HUES64 (cell line): ENCODE measurements at regions not wholly inside any gene's neighbourhood (a gene's known extent, or its start where the extent isn't known, plus 50 kb on each side); places are given as distances from the start of the nearest gene placed in this dataset.

ENCODE experiments used
- H3K27ac ChIP-seq: 2 replicates; pipeline ENCODE4 v1.7.0; 2013; ENCODE audit warnings: low read depth, low read length, inconsistent platforms
- H3K27me3 ChIP-seq: 2 replicates; pipeline ENCODE4 v1.6.1; 2013; ENCODE audit warnings: mild to moderate bottlenecking, low read length; ENCODE audit not compliant: insufficient read depth
- H3K36me3 ChIP-seq: 2 replicates; pipeline ENCODE4 v1.6.1; 2013; ENCODE audit warnings: mild to moderate bottlenecking, low read length; ENCODE audit not compliant: insufficient read depth
- H3K4me1 ChIP-seq: 2 replicates; pipeline ENCODE4 v1.6.1; 2013; ENCODE audit warnings: mild to moderate bottlenecking, low read length, moderate library complexity; ENCODE audit not compliant: insufficient read depth
- H3K4me3 ChIP-seq: 2 replicates; pipeline ENCODE4 v1.5.1; 2013; ENCODE audit warnings: mild to moderate bottlenecking, low read length, moderate library complexity
- H3K9ac ChIP-seq: 2 replicates; pipeline ENCODE4 v1.6.1; 2013; ENCODE audit warnings: mild to moderate bottlenecking, low read depth, low read length
- H3K9me3 ChIP-seq: 2 replicates; pipeline ENCODE4 v1.6.1; 2013; ENCODE audit warnings: low read depth, low read length; ENCODE audit not compliant: insufficient read depth
- WGBS: fragments of 150-250, 120-280 bp; methylation state at CpG from one replicate; pipeline ENCODE4 v1.1.7; 2013; ENCODE audit warnings: missing lambda C conversion rate; 5-methylcytosine and 5-hydroxymethylcytosine counted together

GRCh38 chr15:29428925-29429573 lies 159.4 kb upstream of the NSMCE3 start:
- WGBS = 92% methylated on average over 7 of the region's 7 CpGs
- no peaks in the 10 kb centered on the region; the same call in 1 of the 2 replicates for H3K9me3 ChIP-seq
- no peaks in the 10 kb centered on the region for H3K36me3 ChIP-seq
- H3K9ac ChIP-seq = no peak overlapping the region
- H3K4me1 ChIP-seq = 0 out of 2 replicates have a peak, but pooled peaks cover 4% of the 10 kb centered on the region
- H3K27me3 ChIP-seq = no peaks in the 10 kb centered on the region
- no peak overlapping the region for H3K4me3 ChIP-seq
- H3K27ac ChIP-seq = no peak overlapping the region

GRCh38 chr15:29425864-29426263 lies 156.2 kb upstream of the NSMCE3 start:
- no peak overlapping the region for H3K9ac ChIP-seq
- H3K27ac ChIP-seq = no peak overlapping the region
- H3K4me3 ChIP-seq = no peak overlapping the region
- H3K9me3 ChIP-seq = no peaks in the 10 kb centered on the region; the same call in 1 of the 2 replicates
- H3K27me3 ChIP-seq = no peaks in the 10 kb centered on the region
- H3K36me3 ChIP-seq = no peaks in the 10 kb centered on the region
- no peaks in the 10 kb centered on the region; the same call in 1 of the 2 replicates for H3K4me1 ChIP-seq

GRCh38 chr15:29424118-29424517 lies 154.5 kb upstream of the NSMCE3 start:
- H3K4me1 ChIP-seq = peaks cover 16% of the 10 kb centered on the region; the same call in 1 of the 2 replicates
- no peak overlapping the region for H3K27ac ChIP-seq
- no peaks in the 10 kb centered on the region; the same call in 1 of the 2 replicates for H3K9me3 ChIP-seq
- no peak overlapping the region for H3K4me3 ChIP-seq
- H3K9ac ChIP-seq = no peak overlapping the region
- WGBS = 91% methylated on average over 4 of the region's 4 CpGs
- H3K36me3 ChIP-seq = no peaks in the 10 kb centered on the region
- no peaks in the 10 kb centered on the region for H3K27me3 ChIP-seq

GRCh38 chr15:29422606-29423005 lies 153.0 kb upstream of the NSMCE3 start:
- no peaks in the 10 kb centered on the region; the same call in 1 of the 2 replicates for H3K9me3 ChIP-seq
- H3K9ac ChIP-seq = no peak overlapping the region
- H3K4me3 ChIP-seq = no peak overlapping the region
- peaks cover 24% of the 10 kb centered on the region for H3K4me1 ChIP-seq
- H3K36me3 ChIP-seq = no peaks in the 10 kb centered on the region
- H3K27me3 ChIP-seq = no peaks in the 10 kb centered on the region
- no peak overlapping the region for H3K27ac ChIP-seq
- 100% methylated on average over 1 of the region's 2 CpGs for WGBS

GRCh38 chr15:29420188-29420587 lies 150.6 kb upstream of the NSMCE3 start:
- Histone ChIP-seq H3K27ac (no peak overlapping the region), H3K36me3 (no peaks in the 10 kb centered on the region), H3K4me1 (peaks cover 24% of the 10 kb centered on the region), H3K9me3 (no peaks in the 10 kb centered on the region; the same call in 1 of the 2 replicates), H3K4me3 (no peak overlapping the region), H3K9ac (no peak overlapping the region), H3K27me3 (no peaks in the 10 kb centered on the region)
- whole genome bisulfite sequencing = 49% methylated on average over 2 of the region's 2 CpGs

- WGBS = no CpG with 5 or more reads among the region's 1 CpG
- Histone ChIP-seq H3K9me3 (no peaks in the 10 kb centered on the region), H3K4me3 (no peak overlapping the region), H3K9ac (no peak overlapping the region), H3K27ac (no peak overlapping the region), H3K36me3 (no peaks in the 10 kb centered on the region), H3K4me1 (peaks cover 24% of the 10 kb centered on the region), H3K27me3 (no peaks in the 10 kb centered on the region)
These were observed 149.3 kb upstream of the NSMCE3 start for GRCh38 chr15:29418931-29419330.

- 91% methylated on average over 3 of the region's 4 CpGs for WGBS
- Histone ChIP-seq H3K4me1 (peaks cover 27% of the 10 kb centered on the region), H3K36me3 (no peaks in the 10 kb centered on the region), H3K27me3 (no peaks in the 10 kb centered on the region), H3K4me3 (no peak overlapping the region), H3K9me3 (no peaks in the 10 kb centered on the region), H3K9ac (no peak overlapping the region), H3K27ac (no peak overlapping the region)
These were observed 148.6 kb upstream of the NSMCE3 start for GRCh38 chr15:29418178-29418577.

GRCh38 chr15:29411299-29411698 lies 141.7 kb upstream of the NSMCE3 start:
- no peaks in the 10 kb centered on the region for H3K9me3 ChIP-seq
- no peak overlapping the region for H3K9ac ChIP-seq
- peaks cover 17% of the 10 kb centered on the region for H3K4me1 ChIP-seq
- no peaks in the 10 kb centered on the region for H3K27me3 ChIP-seq
- no peak overlapping the region for H3K27ac ChIP-seq
- no peaks in the 10 kb centered on the region for H3K36me3 ChIP-seq
- no peak overlapping the region for H3K4me3 ChIP-seq
- 93% methylated on average over 3 of the region's 3 CpGs for WGBS

- Histone ChIP-seq H3K27ac (peak overlapping the region; percentile 20; the same call in 1 of the 2 replicates), H3K4me1 (peaks cover 17% of the 10 kb centered on the region), H3K36me3 (no peaks in the 10 kb centered on the region), H3K9me3 (no peaks in the 10 kb centered on the region), H3K4me3 (no peak overlapping the region), H3K27me3 (no peaks in the 10 kb centered on the region), H3K9ac (no peak overlapping the region)
- 63% methylated on average over 9 of the region's 9 CpGs for WGBS
These were observed 140.7 kb upstream of the NSMCE3 start for GRCh38 chr15:29410338-29410737.

GRCh38 chr15:29409890-29410289 lies 140.3 kb upstream of the NSMCE3 start:
- Histone ChIP-seq H3K4me1 (peaks cover 17% of the 10 kb centered on the region), H3K4me3 (no peak overlapping the region), H3K27ac (no peak overlapping the region), H3K27me3 (no peaks in the 10 kb centered on the region), H3K9me3 (no peaks in the 10 kb centered on the region), H3K36me3 (no peaks in the 10 kb centered on the region), H3K9ac (no peak overlapping the region)
- WGBS = 66% methylated on average over 7 of the region's 8 CpGs

GRCh38 chr15:29405564-29405963 lies 135.9 kb upstream of the NSMCE3 start:
- H3K4me1 ChIP-seq = peaks cover 26% of the 10 kb centered on the region
- 93% methylated on average over 12 of the region's 12 CpGs for WGBS
- H3K9me3 ChIP-seq = no peaks in the 10 kb centered on the region

GRCh38 chr15:29403772-29404171 lies 134.2 kb upstream of the NSMCE3 start:
- Histone ChIP-seq H3K4me1 (peaks cover 28% of the 10 kb centered on the region), H3K9me3 (no peaks in the 10 kb centered on the region), H3K36me3 (no peaks in the 10 kb centered on the region), H3K27me3 (no peaks in the 10 kb centered on the region), H3K9ac (no peak overlapping the region), H3K27ac (no peak overlapping the region), H3K4me3 (no peak overlapping the region)
- 53% methylated on average over 8 of the region's 8 CpGs for WGBS

More at GRCh38 chr15:29405564-29405963, 135.9 kb upstream of the NSMCE3 start:
- Histone ChIP-seq H3K4me3 (no peak overlapping the region), H3K36me3 (no peaks in the 10 kb centered on the region), H3K9ac (no peak overlapping the region), H3K27ac (no peak overlapping the region), H3K27me3 (no peaks in the 10 kb centered on the region)
